GM23338 (cell line): ENCODE measurements at regions not wholly inside any gene's neighbourhood (a gene's known extent, or its start where the extent isn't known, plus 50 kb on each side); places are given as distances from the start of the nearest gene placed in this dataset.

Experiments used
- ATAC-seq: fragments of 200-7000 bp; cut with Tn5 transposase; 3 replicates; pipeline ENCODE4 v1.9.1; 2020
- DNase-seq: peaks from one replicate; pipeline ENCODE4 v3.0.0-alpha.2; 2015; ENCODE audit warnings: low spot score
- H2AFZ ChIP-seq: fragments of 200-600 bp; sonication (generic); 2 replicates; pipeline ENCODE4 v1.8.0; 2016; ENCODE audit warnings: antibody characterized with exemption, mild to moderate bottlenecking, moderate library complexity
- H3F3A ChIP-seq: fragments of 200-600 bp; sonication (generic); replicated peaks from 2 replicates; pipeline ENCODE4 v1.8.0; 2017; ENCODE audit warnings: antibody characterized with exemption, mixed run types, low read depth
- H3K27ac ChIP-seq: fragments of 200-600 bp; sonication (generic); 2 replicates; pipeline ENCODE4 v1.6.1; 2016; ENCODE audit warnings: low read depth
- H3K27me3 ChIP-seq: fragments of 200-600 bp; sonication (generic); 2 replicates; pipeline ENCODE4 v1.8.0; 2016; ENCODE audit warnings: mild to moderate bottlenecking, mixed run types, moderate library complexity; ENCODE audit not compliant: insufficient read depth
- H3K36me3 ChIP-seq: fragments of 200-600 bp; sonication (generic); 2 replicates; pipeline ENCODE4 v1.8.0; 2016; ENCODE audit warnings: mild to moderate bottlenecking; ENCODE audit not compliant: insufficient read depth
- H3K4me1 ChIP-seq: fragments of 200-600 bp; sonication (generic); 2 replicates; pipeline ENCODE4 v1.8.0; 2016; ENCODE audit warnings: mild to moderate bottlenecking, moderate library complexity; ENCODE audit not compliant: insufficient read depth
- H3K4me2 ChIP-seq: fragments of 200-600 bp; sonication (generic); 2 replicates; pipeline ENCODE4 v1.7.1; 2017; ENCODE audit warnings: mixed run types
- H3K4me3 ChIP-seq: fragments of 200-600 bp; sonication (generic); 2 replicates; pipeline ENCODE4 v1.6.1; 2016; ENCODE audit warnings: mixed run types
- H3K79me2 ChIP-seq: fragments of 200-600 bp; sonication (generic); replicated peaks from 2 replicates; pipeline ENCODE4 v1.8.0; 2017; ENCODE audit warnings: mild to moderate bottlenecking; ENCODE audit not compliant: insufficient read depth
- H3K9me2 ChIP-seq: fragments of 200-600 bp; sonication (generic); 2 replicates; pipeline ENCODE4 v1.8.0; 2017; ENCODE audit not compliant: insufficient read depth
- H4K20me1 ChIP-seq: fragments of 200-600 bp; sonication (generic); replicated peaks from 2 replicates; pipeline ENCODE4 v1.8.0; 2017; ENCODE audit warnings: mild to moderate bottlenecking; ENCODE audit not compliant: insufficient read depth
- H3K27ac Mint-ChIP-seq: 2 replicates; pipeline ENCODE4 v1.8.0; 2020; ENCODE audit warnings: inconsistent platforms, mild to moderate bottlenecking, moderate library complexity, mixed read lengths
- H3K27me3 Mint-ChIP-seq: 3 replicates; pipeline ENCODE4 v1.8.0; 2022; ENCODE audit warnings: low read depth, mild to moderate bottlenecking, moderate library complexity, mixed read lengths, inconsistent platforms; ENCODE audit not compliant: insufficient read depth, poor library complexity
- H3K36me3 Mint-ChIP-seq: 3 replicates; pipeline ENCODE4 v1.8.0; 2021; ENCODE audit warnings: low read depth, mild to moderate bottlenecking, inconsistent platforms, moderate library complexity, mixed read lengths
- H3K4me1 Mint-ChIP-seq: 3 replicates; pipeline ENCODE4 v1.8.0; 2020; ENCODE audit warnings: mild to moderate bottlenecking, inconsistent platforms, mixed read lengths
- H3K4me3 Mint-ChIP-seq: 3 replicates; pipeline ENCODE4 v1.8.0; 2021; ENCODE audit warnings: moderate library complexity, mild to moderate bottlenecking, inconsistent platforms, mixed read lengths
- H3K9me3 Mint-ChIP-seq: 3 replicates; pipeline ENCODE4 v1.8.0; 2020; ENCODE audit warnings: moderate library complexity, mild to moderate bottlenecking, inconsistent platforms, mixed read lengths
- EZH2 ChIP-seq: fragments of 200-600 bp; sonication (generic); IDR thresholded peaks from one replicate; pipeline ENCODE4 v1.8.0; 2017; ENCODE audit warnings: antibody characterized with exemption, mild to moderate bottlenecking, low read depth; ENCODE audit not compliant: unreplicated experiment
- EZH2phosphoT487 ChIP-seq: fragments of 200-600 bp; sonication (generic); IDR thresholded peaks from one replicate; pipeline ENCODE4 v1.8.1; 2018; ENCODE audit warnings: antibody characterized with exemption; ENCODE audit not compliant: unreplicated experiment
- JUNB ChIP-seq: IDR thresholded peaks from one replicate; pipeline ENCODE4 v1.6.1; 2016; ENCODE audit warnings: antibody characterized with exemption; ENCODE audit not compliant: unreplicated experiment
- NANOG ChIP-seq: IDR thresholded peaks from 2 replicates; pipeline ENCODE4 v1.6.1; 2016; ENCODE audit warnings: antibody characterized with exemption, borderline replicate concordance
- POLR2AphosphoS5 ChIP-seq: IDR thresholded peaks from 2 replicates; pipeline ENCODE4 v1.6.1; 2016; ENCODE audit warnings: antibody characterized with exemption, low read depth
- REST ChIP-seq: IDR thresholded peaks from one replicate; pipeline ENCODE4 v1.6.1; 2018; ENCODE audit warnings: antibody characterized with exemption; ENCODE audit not compliant: unreplicated experiment
- ZNF331 ChIP-seq: fragments of 250-450 bp; sonication (Bioruptor Pico); IDR thresholded peaks from 2 replicates; pipeline ENCODE4 v1.5.0; 2020; ENCODE audit warnings: low read depth, mild to moderate bottlenecking, moderate library complexity
- ZNF462 ChIP-seq: fragments of 250-450 bp; sonication (Bioruptor Pico); IDR thresholded peaks from 2 replicates; pipeline ENCODE4 v1.5.0; 2020; ENCODE audit warnings: mild to moderate bottlenecking, moderate library complexity

GRCh38 chr2:77713412-77713811 is 191.2 kb upstream of the LRRTM4 start:
- no peak overlapping the region for H3K27ac ChIP-seq
- H3K4me3 Mint-ChIP-seq = no peak overlapping the region
- DNase-seq (peak; percentile 73), ATAC-seq (peak; percentile 66)
- no peaks in the 10 kb centered on the region for H3F3A ChIP-seq
- no peak for TF ChIP-seq ZNF331 (CRISPR knock-in tag)
- no peak for TF ChIP-seq EZH2
- TF ChIP-seq JUNB = no peak
- TF ChIP-seq NANOG = no peak
- no peak for TF ChIP-seq EZH2phosphoT487
- no peak for TF ChIP-seq REST
- H3K4me2 ChIP-seq = 0 out of 2 replicates have a peak overlapping the region, but pooled peaks have one; percentile 5
- no peak overlapping the region for H3K4me3 ChIP-seq
- H3K27ac Mint-ChIP-seq = peak overlapping the region; percentile 86
- no peaks in the 10 kb centered on the region for H3K9me3 Mint-ChIP-seq
- no peaks in the 10 kb centered on the region for H3K27me3 Mint-ChIP-seq
- H3K36me3 ChIP-seq = no peaks in the 10 kb centered on the region
- peaks cover 5% of the 10 kb centered on the region; the same call in 1 of the 2 replicates for H3K4me1 ChIP-seq
- H3K9me2 ChIP-seq = no peaks in the 10 kb centered on the region
- H3K27me3 ChIP-seq = no peaks in the 10 kb centered on the region
- no peak overlapping the region for H2AFZ ChIP-seq
- H3K4me1 Mint-ChIP-seq = peaks cover 7% of the 10 kb centered on the region; the same call in 2 of the 3 replicates
- no peaks in the 10 kb centered on the region for H4K20me1 ChIP-seq
- H3K36me3 Mint-ChIP-seq = peaks cover 6% of the 10 kb centered on the region; the same call in 2 of the 3 replicates
- no peaks in the 10 kb centered on the region for H3K79me2 ChIP-seq

GRCh38 chr2:77720115-77720514 is 197.9 kb upstream of the LRRTM4 start:
- no peaks in the 10 kb centered on the region for H4K20me1 ChIP-seq
- no peak overlapping the region for H3K4me3 ChIP-seq
- Mint-ChIP-seq H3K9me3 (no peaks in the 10 kb centered on the region), H3K27ac (no peak overlapping the region), H3K27me3 (no peaks in the 10 kb centered on the region), H3K36me3 (no peaks in the 10 kb centered on the region), H3K4me3 (no peak overlapping the region), H3K4me1 (no peaks in the 10 kb centered on the region)
- H3K4me1 ChIP-seq = no peaks in the 10 kb centered on the region
- no peaks in the 10 kb centered on the region for H3F3A ChIP-seq
- H3K4me2 ChIP-seq = no peak overlapping the region
- no peak for ATAC-seq
- no peak for DNase-seq
- H2AFZ ChIP-seq = no peak overlapping the region
- H3K79me2 ChIP-seq = no peaks in the 10 kb centered on the region
- H3K36me3 ChIP-seq = no peaks in the 10 kb centered on the region
- no peak overlapping the region for H3K27ac ChIP-seq
- H3K9me2 ChIP-seq = no peaks in the 10 kb centered on the region
- no peaks in the 10 kb centered on the region for H3K27me3 ChIP-seq
- TF ChIP-seq REST = no peak
- no peak for TF ChIP-seq POLR2AphosphoS5
- TF ChIP-seq ZNF462 (CRISPR knock-in tag) = no peak
